CD4-positive, alpha-beta T cell (primary cell): ENCODE measurements at regions not wholly inside any gene's neighbourhood (a gene's known extent, or its start where the extent isn't known, plus 50 kb on each side); places are given as distances from the start of the nearest gene placed in this dataset.

Experiments
- ATAC-seq: fragments of 200-7000 bp; cut with Tn5 transposase; one replicate; pipeline ENCODE4 v1.10.0; 2022; ENCODE audit warnings: mild to moderate bottlenecking; ENCODE audit not compliant: poor library complexity
- CTCF ChIA-PET: fragments of 350-600 bp; sonication (Branson Sonifier 250); formaldehyde crosslinking; loops from one replicate; lab custom pipeline; 2021; ENCODE audit warnings: antibody characterized with exemption, inconsistent platforms; lab: Charles Lee
- POLR2A ChIA-PET: fragments of 350-600 bp; sonication (Branson Sonifier 250); formaldehyde crosslinking; loops from one replicate; lab custom pipeline; 2021; ENCODE audit warnings: antibody characterized with exemption, inconsistent platforms; lab: Charles Lee
- DNase-seq, 14 experiments: peaks; one replicate each; pipeline ENCODE4 v3.0.0-alpha.2; 2013 to 2020; ENCODE audit warnings: mixed read lengths in 2 of 14
- H3K27ac ChIP-seq, 2 donors: one replicate each; pipeline versions ENCODE4 v1.5.1 to v1.7.0; 2013; ENCODE audit warnings: low read length in 2 of 2, low read depth in 1 of 2, mild to moderate bottlenecking in 1 of 2
- H3K27me3 ChIP-seq, 2 experiments: 1 replicate in 1 of 2; 2 replicates in 1 of 2; pipeline versions ENCODE4 v1.6.1 to v1.7.0; 2013; ENCODE audit warnings: low read length in 2 of 2, control low read depth in 1 of 2, mild to moderate bottlenecking in 1 of 2, moderate library complexity in 1 of 2; ENCODE audit not compliant: insufficient read depth in 2 of 2, control insufficient read depth in 1 of 2
- H3K36me3 ChIP-seq: one replicate; pipeline ENCODE4 v1.6.1; 2013; ENCODE audit warnings: low read length, control low read depth; ENCODE audit not compliant: insufficient read depth
- H3K4me1 ChIP-seq: one replicate; pipeline ENCODE4 v1.6.1; 2013; ENCODE audit warnings: low read length, control low read depth; ENCODE audit not compliant: insufficient read depth
- H3K4me3 ChIP-seq: one replicate; pipeline ENCODE4 v1.5.1; 2013; ENCODE audit warnings: mild to moderate bottlenecking, low read length, moderate library complexity
- H3K9me3 ChIP-seq, 2 experiments: 1 replicate in 1 of 2; 2 replicates in 1 of 2; pipeline versions ENCODE4 v1.6.1 to v1.7.0; 2013; ENCODE audit warnings: low read length in 2 of 2, mild to moderate bottlenecking in 2 of 2, control low read depth in 1 of 2, moderate library complexity in 1 of 2; ENCODE audit not compliant: control insufficient read depth in 1 of 2, insufficient read depth in 1 of 2
- H3K27ac Mint-ChIP-seq: one replicate; pipeline ENCODE4 v1.8.0; 2020; ENCODE audit warnings: mixed read lengths
- H3K27me3 Mint-ChIP-seq: one replicate; pipeline ENCODE4 v1.8.0; 2021; ENCODE audit warnings: mixed read lengths
- H3K36me3 Mint-ChIP-seq: one replicate; pipeline ENCODE4 v1.8.0; 2021; ENCODE audit warnings: low read depth, mixed read lengths
- H3K4me1 Mint-ChIP-seq: one replicate; pipeline ENCODE4 v1.8.0; 2021; ENCODE audit warnings: low read depth, mixed read lengths
- H3K4me3 Mint-ChIP-seq: one replicate; pipeline ENCODE4 v1.8.0; 2020; ENCODE audit warnings: mild to moderate bottlenecking, mixed read lengths
- H3K9me3 Mint-ChIP-seq: one replicate; pipeline ENCODE4 v1.8.0; 2020; ENCODE audit warnings: mixed read lengths
- CTCF ChIP-seq: fragments of 200-600 bp; IDR thresholded peaks from one replicate; pipeline ENCODE4 v1.8.0; 2022; ENCODE audit warnings: antibody characterized with exemption, mild to moderate bottlenecking
- intact Hi-C, 2 experiments: fragments of 100-400 bp; cut with DNase I in 1 of 2; cut with micrococcal nuclease in 1 of 2; formaldehyde crosslinking; loops; one replicate each; pipeline versions ENCODE4 v1.15.1 to v1.9.0; 2023 to 2025; cut with DNase I, micrococcal nuclease

- H3K9me3 ChIP-seq = peaks cover 8 to 17% of the 10 kb centered on the region in 2 experiments
- Mint-ChIP-seq H3K27ac (no peak overlapping the region), H3K4me3 (no peak overlapping the region), H3K36me3 (no peaks in the 10 kb centered on the region), H3K4me1 (no peaks in the 10 kb centered on the region), H3K9me3 (peaks cover 7% of the 10 kb centered on the region), H3K27me3 (no peaks in the 10 kb centered on the region)
- TF ChIP-seq CTCF = no peak
- no peak overlapping the region for H3K4me3 ChIP-seq
- H3K27me3 ChIP-seq = no peaks in the 10 kb centered on the region
- ATAC-seq (no peak), DNase-seq (no peak)
- no peak overlapping the region for H3K27ac ChIP-seq
- POLR2A ChIA-PET = no interaction called here
- intact Hi-C loops = no loop called here
- no peaks in the 10 kb centered on the region for H3K36me3 ChIP-seq
- CTCF ChIA-PET = no interaction called here
- H3K4me1 ChIP-seq = no peaks in the 10 kb centered on the region
Observed at GRCh38 chr5:105695941-105696340, 1974.8 kb downstream of the EFNA5 start.

- Histone ChIP-seq H3K4me3 (no peak overlapping the region), H3K4me1 (no peaks in the 10 kb centered on the region), H3K9me3 (peaks cover 0 to 4% of the 10 kb centered on the region in 2 experiments), H3K36me3 (no peaks in the 10 kb centered on the region), H3K27ac (no peak overlapping the region), H3K27me3 (no peaks in the 10 kb centered on the region)
- intact Hi-C loops = no loop called here
- ATAC-seq = no peak
- no peak for TF ChIP-seq CTCF
- no peak for DNase-seq
- H3K9me3 Mint-ChIP-seq = peaks cover 2% of the 10 kb centered on the region
- no peaks in the 10 kb centered on the region for H3K4me1 Mint-ChIP-seq
- H3K4me3 Mint-ChIP-seq = no peak overlapping the region
- no peaks in the 10 kb centered on the region for H3K36me3 Mint-ChIP-seq
- POLR2A ChIA-PET = no interaction called here
- no peak overlapping the region for H3K27ac Mint-ChIP-seq
- no peaks in the 10 kb centered on the region for H3K27me3 Mint-ChIP-seq
- CTCF ChIA-PET = no interaction called here
Observed at GRCh38 chr5:105689596-105689995, 1981.1 kb downstream of the EFNA5 start.

DNA sequence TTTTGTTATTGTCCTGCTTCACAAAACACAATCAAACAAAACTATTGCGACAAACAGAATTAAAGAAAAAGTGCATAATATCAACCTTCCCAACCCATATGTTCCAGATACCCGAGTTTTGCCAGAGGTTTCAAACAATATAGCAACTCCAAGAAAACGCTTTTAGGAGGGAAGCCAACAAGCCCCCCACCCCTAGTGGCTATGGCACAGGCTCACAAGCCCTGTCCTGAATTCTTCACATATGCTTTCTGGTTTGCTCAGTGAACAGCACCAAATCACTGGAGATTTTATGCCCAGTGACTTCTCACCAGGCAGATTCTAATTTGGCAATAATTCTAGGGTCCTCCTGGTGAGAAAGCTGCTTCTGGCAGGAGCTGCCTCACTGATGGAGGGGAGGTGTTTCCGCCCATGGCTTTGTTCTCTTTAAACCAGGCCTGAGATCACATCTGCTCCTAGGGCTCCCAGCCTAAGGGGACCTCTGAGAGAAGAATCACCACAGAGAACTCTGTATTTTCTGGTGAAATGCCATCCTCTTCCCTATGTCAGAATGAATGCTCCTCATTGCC lies 1982.4 kb downstream of the EFNA5 start:
- Histone ChIP-seq H3K27ac (no peak overlapping the region), H3K4me3 (no peak overlapping the region), H3K27me3 (no peaks in the 10 kb centered on the region), H3K4me1 (no peaks in the 10 kb centered on the region), H3K9me3 (peaks cover 0 to 4% of the 10 kb centered on the region in 2 experiments), H3K36me3 (no peaks in the 10 kb centered on the region)
- CTCF ChIA-PET = no interaction called here
- no peak for ATAC-seq
- peaks cover 2% of the 10 kb centered on the region for H3K9me3 Mint-ChIP-seq
- POLR2A ChIA-PET = no interaction called here
- H3K4me1 Mint-ChIP-seq = no peaks in the 10 kb centered on the region
- no peak for TF ChIP-seq CTCF
- DNase-seq = no peak
- no peaks in the 10 kb centered on the region for H3K36me3 Mint-ChIP-seq
- intact Hi-C loops = no loop called here
- H3K27me3 Mint-ChIP-seq = no peaks in the 10 kb centered on the region
- H3K27ac Mint-ChIP-seq = no peak overlapping the region
- H3K4me3 Mint-ChIP-seq = no peak overlapping the region
